GM21447 (cell line): ENCODE measurements at regions not wholly inside any gene's neighbourhood (a gene's known extent, or its start where the extent isn't known, plus 50 kb on each side); places are given as distances from the start of the nearest gene placed in this dataset.

Experiments
- ATAC-seq: cut with Tn5 transposase; IDR thresholded peaks from one replicate; pipeline ENCODE4 v1.9.1; 2021; ENCODE audit not compliant: unreplicated experiment

- no peak for ATAC-seq
Observed at GRCh38 chr13:77384999-77385398, 58.1 kb upstream of the MYCBP2 start.

GRCh38 chr13:77383097-77383496 lies 56.2 kb upstream of the MYCBP2 start:
- ATAC-seq: no peak

- ATAC-seq: no peak
Observed at GRCh38 chr13:77381059-77381458, 54.2 kb upstream of the MYCBP2 start.

GRCh38 chr13:77379508-77379907 lies 52.6 kb upstream of the MYCBP2 start:
- no peak for ATAC-seq

- no peak for ATAC-seq
Observed at GRCh38 chr13:77378662-77379061, 51.8 kb upstream of the MYCBP2 start.

- no peak for ATAC-seq
Observed at GRCh38 chr13:77377016-77377415, 50.1 kb upstream of the MYCBP2 start.
